Right atrium auricular region (tissue), 2 donors: ENCODE measurements at regions not wholly inside any gene's neighbourhood (a gene's known extent, or its start where the extent isn't known, plus 50 kb on each side); places are given as distances from the start of the nearest gene placed in this dataset.

Source experiments
- DNase-seq: peaks from one replicate; pipeline ENCODE4 v3.0.0-alpha.2; 2019; ENCODE audit warnings: low spot score
- H3K27ac ChIP-seq, 2 donors: fragments of 200-600 bp; sonication (generic); 1 replicate in 1 of 2; 2 replicates in 1 of 2; pipeline ENCODE4 v1.5.1; 2016 to 2019
- H3K27me3 ChIP-seq, 2 donors: fragments of 200-600 bp; sonication (generic); one replicate each; pipeline versions ENCODE4 v1.5.1 to v1.6.0; 2017 to 2019
- H3K36me3 ChIP-seq: fragments of 200-600 bp; sonication (generic); one replicate; pipeline ENCODE4 v1.5.1; 2016
- H3K4me1 ChIP-seq, 2 donors: fragments of 200-600 bp; sonication (generic); one replicate each; pipeline versions ENCODE4 v1.5.1 to v1.6.0; 2017 to 2019
- H3K4me3 ChIP-seq, 2 donors: fragments of 200-600 bp; sonication (generic); 1 replicate in 1 of 2; 2 replicates in 1 of 2; pipeline ENCODE4 v1.5.1; 2017 to 2019; ENCODE audit warnings: mild to moderate bottlenecking in 1 of 2, moderate library complexity in 1 of 2
- H3K9me3 ChIP-seq, 2 donors: fragments of 200-600 bp; sonication (generic); one replicate each; pipeline ENCODE4 v1.5.1; 2019
- TF ChIP-seq, protein P1 (sequence below), 2 donors: fragments of 200-600 bp; sonication (generic); IDR thresholded peaks; one replicate each; pipeline ENCODE4 v1.5.1; 2019; ENCODE audit warnings: antibody characterized with exemption in 2 of 2

DNA sequence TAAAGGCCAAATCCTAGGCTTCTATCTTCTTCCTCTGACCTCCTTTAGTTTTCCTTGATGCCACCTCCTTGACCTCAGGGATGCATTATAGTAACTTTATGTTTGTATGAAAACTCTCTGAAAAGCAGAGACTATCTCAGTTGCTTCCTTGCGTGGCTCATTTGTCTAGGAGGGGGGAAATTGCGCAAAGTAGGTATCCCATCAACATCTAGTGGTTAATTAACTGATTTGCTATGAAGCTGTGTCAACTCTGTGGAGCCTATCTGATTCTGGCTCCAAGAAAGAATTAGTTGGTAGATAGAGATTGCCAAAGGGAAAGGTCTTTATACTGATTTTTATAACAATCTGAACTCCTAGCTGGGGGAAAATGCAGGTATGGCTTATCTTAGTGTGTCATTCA is 82.1 kb upstream of the FRY start:
- no peaks in the 10 kb centered on the region for H3K27me3 ChIP-seq
- no peaks in the 10 kb centered on the region for H3K9me3 ChIP-seq
- no peak overlapping the region for H3K4me3 ChIP-seq
- H3K27ac ChIP-seq: peak overlapping the region in 1 of 2 donors; percentile 70
- DNase-seq: no peak
- peaks cover 0 to 27% of the 10 kb centered on the region in 2 donors for H3K4me1 ChIP-seq
- H3K36me3 ChIP-seq: peaks cover 5% of the 10 kb centered on the region
- TF ChIP-seq, protein P1, sequence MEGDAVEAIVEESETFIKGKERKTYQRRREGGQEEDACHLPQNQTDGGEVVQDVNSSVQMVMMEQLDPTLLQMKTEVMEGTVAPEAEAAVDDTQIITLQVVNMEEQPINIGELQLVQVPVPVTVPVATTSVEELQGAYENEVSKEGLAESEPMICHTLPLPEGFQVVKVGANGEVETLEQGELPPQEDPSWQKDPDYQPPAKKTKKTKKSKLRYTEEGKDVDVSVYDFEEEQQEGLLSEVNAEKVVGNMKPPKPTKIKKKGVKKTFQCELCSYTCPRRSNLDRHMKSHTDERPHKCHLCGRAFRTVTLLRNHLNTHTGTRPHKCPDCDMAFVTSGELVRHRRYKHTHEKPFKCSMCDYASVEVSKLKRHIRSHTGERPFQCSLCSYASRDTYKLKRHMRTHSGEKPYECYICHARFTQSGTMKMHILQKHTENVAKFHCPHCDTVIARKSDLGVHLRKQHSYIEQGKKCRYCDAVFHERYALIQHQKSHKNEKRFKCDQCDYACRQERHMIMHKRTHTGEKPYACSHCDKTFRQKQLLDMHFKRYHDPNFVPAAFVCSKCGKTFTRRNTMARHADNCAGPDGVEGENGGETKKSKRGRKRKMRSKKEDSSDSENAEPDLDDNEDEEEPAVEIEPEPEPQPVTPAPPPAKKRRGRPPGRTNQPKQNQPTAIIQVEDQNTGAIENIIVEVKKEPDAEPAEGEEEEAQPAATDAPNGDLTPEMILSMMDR (IDR thresholded peaks at IDR 0.05): no peak

DNA sequence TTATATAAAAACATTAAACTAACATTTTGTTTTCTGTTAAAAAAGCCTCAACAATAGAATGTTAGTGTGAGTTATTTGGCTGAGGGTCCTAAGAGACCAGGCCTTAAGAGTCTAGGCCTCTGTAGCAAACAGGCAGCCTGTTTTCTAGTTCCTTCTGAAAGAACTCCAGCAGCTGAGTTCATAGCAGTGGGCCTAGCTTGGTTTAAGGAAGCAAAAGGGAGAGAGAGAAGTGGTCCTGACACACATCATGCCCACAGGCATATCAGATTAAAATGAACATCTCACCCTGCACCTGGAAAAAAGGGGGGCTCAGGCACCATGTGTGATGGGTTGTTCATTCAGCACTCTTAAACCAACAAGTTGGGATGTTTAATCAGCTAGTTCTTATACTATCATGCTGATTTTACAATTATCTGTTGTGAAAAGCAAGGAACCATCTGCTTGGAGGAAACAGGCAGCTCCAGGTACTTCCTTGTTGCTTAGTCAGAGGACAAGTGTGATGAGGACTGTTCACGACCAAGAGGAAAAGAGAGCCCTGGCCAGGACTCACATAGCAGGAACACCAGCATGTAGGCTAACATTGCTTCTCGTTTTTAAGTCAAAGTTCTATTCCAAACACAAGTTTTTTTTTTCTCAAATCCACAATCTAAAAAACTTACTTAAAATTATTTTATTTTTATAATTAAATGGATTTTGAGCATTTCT is 81.3 kb upstream of the FRY start:
- DNase-seq: no peak
- H3K36me3 ChIP-seq: peaks cover 5% of the 10 kb centered on the region
- no peaks in the 10 kb centered on the region for H3K27me3 ChIP-seq
- H3K4me3 ChIP-seq: no peak overlapping the region
- H3K9me3 ChIP-seq: no peaks in the 10 kb centered on the region
- peaks cover 0 to 19% of the 10 kb centered on the region in 2 donors for H3K4me1 ChIP-seq
- H3K27ac ChIP-seq: peak overlapping the region; percentile 51 to 70
- TF ChIP-seq, protein P1 (IDR thresholded peaks at IDR 0.05): no peak

DNA sequence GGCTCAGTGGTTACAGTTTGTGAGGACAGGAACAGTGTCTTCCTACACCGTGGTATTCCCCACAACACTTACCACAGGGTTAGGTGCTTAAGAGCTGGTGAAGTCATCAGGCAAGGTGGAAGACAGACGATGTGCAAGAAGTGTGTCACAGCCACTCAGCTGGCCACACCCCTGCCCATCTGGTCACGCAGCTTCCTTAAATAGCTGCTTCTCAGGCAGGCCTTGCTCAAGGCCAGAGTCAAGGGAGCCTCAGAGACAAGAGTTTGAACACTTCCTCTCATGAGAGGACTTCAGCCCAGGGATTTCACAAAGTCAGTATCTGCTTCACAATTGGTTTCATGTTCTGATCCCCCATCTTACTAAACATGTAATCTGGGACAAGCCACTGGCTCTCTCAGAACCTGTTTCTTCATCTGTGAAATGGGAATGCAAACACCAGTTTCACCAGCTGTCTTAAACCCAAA is 80.3 kb upstream of the FRY start:
- DNase-seq: peak; percentile 76
- Histone ChIP-seq H3K27ac (peak overlapping the region; percentile 51 to 70), H3K4me3 (no peak overlapping the region), H3K27me3 (no peaks in the 10 kb centered on the region), H3K36me3 (peaks cover 5% of the 10 kb centered on the region), H3K9me3 (no peaks in the 10 kb centered on the region), H3K4me1 (peaks cover 0 to 16% of the 10 kb centered on the region in 2 donors)
- TF ChIP-seq, protein P1 (IDR thresholded peaks at IDR 0.05): no peak

DNA sequence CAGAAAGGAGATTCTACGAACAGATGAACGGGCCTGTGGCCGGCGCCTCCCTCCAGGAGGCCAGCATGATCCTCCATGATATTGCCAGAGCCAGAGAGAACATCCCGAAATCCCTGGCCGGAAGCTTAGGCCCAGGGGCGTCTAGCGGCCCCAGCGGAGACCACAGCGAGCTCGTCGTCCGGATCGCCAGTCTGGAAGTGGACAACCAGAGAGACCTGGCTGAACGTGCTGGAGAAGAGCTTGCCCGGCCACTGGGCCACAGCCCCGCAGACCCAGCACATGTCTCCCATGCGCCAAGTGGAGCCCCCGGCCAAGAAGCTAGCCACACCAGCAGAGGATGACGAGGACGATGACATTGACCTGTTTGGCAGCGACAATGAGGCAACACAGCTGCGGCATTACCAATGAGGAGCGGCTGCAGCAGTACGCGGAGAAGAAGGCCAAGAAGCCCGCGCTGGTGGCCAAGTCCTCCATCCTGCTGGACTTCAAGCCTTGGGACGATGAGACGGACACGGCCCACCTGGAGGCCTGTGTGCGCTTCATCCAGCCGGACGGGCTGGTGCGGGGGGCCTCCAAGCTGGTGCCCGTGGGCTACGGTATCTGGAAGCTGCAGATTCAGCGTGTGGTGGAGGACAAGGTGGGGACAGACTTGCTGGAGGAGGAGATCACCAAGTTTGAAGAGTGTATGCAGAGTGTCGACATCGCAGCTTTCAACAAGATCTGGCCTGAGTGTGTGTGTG is 78.8 kb upstream of the FRY start:
- peaks cover 0 to 16% of the 10 kb centered on the region in 2 donors for H3K4me1 ChIP-seq
- H3K36me3 ChIP-seq: peaks cover 5% of the 10 kb centered on the region
- no peak for DNase-seq
- H3K9me3 ChIP-seq: no peaks in the 10 kb centered on the region
- no peak overlapping the region for H3K27ac ChIP-seq
- no peaks in the 10 kb centered on the region for H3K27me3 ChIP-seq
- TF ChIP-seq, protein P1 (IDR thresholded peaks at IDR 0.05): no peak
- no peak overlapping the region for H3K4me3 ChIP-seq

DNA sequence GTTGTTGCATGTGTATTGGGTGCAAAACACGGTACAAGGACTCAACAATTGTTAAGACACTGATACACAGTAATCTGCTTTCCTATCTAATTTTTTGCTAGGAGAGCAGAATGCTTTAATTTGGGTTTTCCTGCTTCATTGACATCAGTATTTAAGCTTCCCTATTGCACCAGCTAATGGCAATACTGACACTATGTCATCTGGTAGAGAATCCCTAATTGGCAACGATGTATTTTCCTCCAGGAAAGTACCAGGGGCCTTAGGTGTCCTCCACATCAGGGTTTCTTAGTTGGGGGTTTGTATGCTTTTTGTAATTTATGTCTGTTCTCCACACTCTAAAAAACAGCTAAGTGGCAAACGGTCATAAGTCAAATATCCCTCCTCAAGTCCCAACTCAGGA is 76.5 kb upstream of the FRY start:
- H3K4me1 ChIP-seq: peaks cover 0 to 16% of the 10 kb centered on the region in 2 donors
- DNase-seq: no peak
- H3K36me3 ChIP-seq: peaks cover 5% of the 10 kb centered on the region
- TF ChIP-seq, protein P1 (IDR thresholded peaks at IDR 0.05): no peak
- no peaks in the 10 kb centered on the region for H3K27me3 ChIP-seq
- no peak overlapping the region for H3K27ac ChIP-seq
- H3K9me3 ChIP-seq: no peaks in the 10 kb centered on the region
- no peak overlapping the region for H3K4me3 ChIP-seq
